ENCODE measurements at regions not wholly inside any gene's neighbourhood (a gene's known extent, or its start where the extent isn't known, plus 50 kb on each side); places are given as distances from the start of the nearest gene placed in this dataset.

GRCh38 chr9:96113032-96113431, 188.9 kb downstream of the HSD17B3 start:
- no peak for TF ChIP-seq CTCF (IDR thresholded peaks at IDR 0.05)
- Mint-ChIP-seq H3K4me3 (ENCODE audit: unreplicated experiment) (no peak overlapping the region), H3K9me3 (ENCODE audit: unreplicated experiment) (no peaks in the 10 kb centered on the region), H3K27ac (ENCODE audit: unreplicated experiment) (no peak overlapping the region), H3K27me3 (ENCODE audit: unreplicated experiment) (peaks cover 24% of the 10 kb centered on the region), H3K4me1 (ENCODE audit: unreplicated experiment) (peaks cover 8% of the 10 kb centered on the region), H3K36me3 (ENCODE audit: unreplicated experiment) (no peaks in the 10 kb centered on the region)
- DNase-seq (ENCODE audit: extremely low spot score, unreplicated experiment) = no peak

- TF ChIP-seq CTCF (IDR thresholded peaks at IDR 0.05) = no peak
- Mint-ChIP-seq H3K4me1 (ENCODE audit: unreplicated experiment) (peaks cover 11% of the 10 kb centered on the region), H3K4me3 (ENCODE audit: unreplicated experiment) (no peak overlapping the region), H3K9me3 (ENCODE audit: unreplicated experiment) (peaks cover 13% of the 10 kb centered on the region), H3K36me3 (ENCODE audit: unreplicated experiment) (peaks cover 6% of the 10 kb centered on the region), H3K27ac (ENCODE audit: unreplicated experiment) (no peak overlapping the region), H3K27me3 (ENCODE audit: unreplicated experiment) (peaks cover 25% of the 10 kb centered on the region)
- no peak for DNase-seq (ENCODE audit: extremely low spot score, unreplicated experiment)
Observed at GRCh38 chr9:96109680-96110351, 192.2 kb downstream of the HSD17B3 start.

- peaks cover 11% of the 10 kb centered on the region for H3K4me1 Mint-ChIP-seq (ENCODE audit: unreplicated experiment)
- TF ChIP-seq CTCF (IDR thresholded peaks at IDR 0.05) = no peak
- DNase-seq (ENCODE audit: extremely low spot score, unreplicated experiment) = no peak
- no peak overlapping the region for H3K27ac Mint-ChIP-seq (ENCODE audit: unreplicated experiment)
- peaks cover 22% of the 10 kb centered on the region for H3K9me3 Mint-ChIP-seq (ENCODE audit: unreplicated experiment)
- H3K36me3 Mint-ChIP-seq (ENCODE audit: unreplicated experiment) = peaks cover 6% of the 10 kb centered on the region
- peaks cover 27% of the 10 kb centered on the region for H3K27me3 Mint-ChIP-seq (ENCODE audit: unreplicated experiment)
- H3K4me3 Mint-ChIP-seq (ENCODE audit: unreplicated experiment) = no peak overlapping the region
Observed at GRCh38 chr9:96108691-96109380, 193.1 kb downstream of the HSD17B3 start.

- no peak overlapping the region for H3K4me3 Mint-ChIP-seq (ENCODE audit: unreplicated experiment)
- DNase-seq (ENCODE audit: extremely low spot score, unreplicated experiment) = no peak
- peaks cover 24% of the 10 kb centered on the region for H3K9me3 Mint-ChIP-seq (ENCODE audit: unreplicated experiment)
- H3K27me3 Mint-ChIP-seq (ENCODE audit: unreplicated experiment) = peaks cover 27% of the 10 kb centered on the region
- H3K36me3 Mint-ChIP-seq (ENCODE audit: unreplicated experiment) = peaks cover 6% of the 10 kb centered on the region
- TF ChIP-seq CTCF (IDR thresholded peaks at IDR 0.05) = no peak
- peaks cover 11% of the 10 kb centered on the region for H3K4me1 Mint-ChIP-seq (ENCODE audit: unreplicated experiment)
- no peak overlapping the region for H3K27ac Mint-ChIP-seq (ENCODE audit: unreplicated experiment)
Observed at GRCh38 chr9:96107436-96107835, 194.5 kb downstream of the HSD17B3 start.

All from osteocyte (in vitro differentiated cells).